NCI-H2171 treated with DMSO at 0.1 percent for 48 hours (cell line): ENCODE measurements at regions not wholly inside any gene's neighbourhood (a gene's known extent, or its start where the extent isn't known, plus 50 kb on each side); places are given as distances from the start of the nearest gene placed in this dataset.
A peak's percentile ranks its signal among the peaks of the same experiment; 100 is the strongest.
"Not testable (repeated sequence)": the region's sequence is repeated elsewhere in the genome, so short reads cannot be mapped to it uniquely, and the experiment has no call there.

ENCODE experiments used
- DNase-seq: peaks from one replicate; lab custom pipeline; 2025; lab: John Stamatoyannopoulos, UW

DNA sequence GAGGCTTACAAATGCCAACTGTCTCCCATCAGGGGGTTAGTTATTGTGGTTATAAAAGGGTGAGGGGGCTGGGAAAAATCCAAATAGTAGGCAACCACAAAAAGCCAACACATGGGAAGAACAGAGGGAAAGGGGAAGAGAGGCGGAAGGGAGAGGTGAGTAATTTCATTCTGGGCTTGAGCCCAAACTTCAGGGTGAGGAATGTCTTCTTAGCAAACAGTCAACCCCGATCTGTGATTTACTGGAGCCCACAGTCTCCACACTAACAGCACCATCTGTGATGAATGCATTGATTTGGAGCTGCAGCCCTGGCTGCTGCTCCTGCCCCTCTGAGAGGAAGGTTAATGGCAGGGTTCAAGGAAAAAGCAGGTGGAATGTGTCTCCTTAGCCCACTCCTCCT lies 162.2 kb upstream of the GPR101 start:
- DNase-seq = no peak

DNA sequence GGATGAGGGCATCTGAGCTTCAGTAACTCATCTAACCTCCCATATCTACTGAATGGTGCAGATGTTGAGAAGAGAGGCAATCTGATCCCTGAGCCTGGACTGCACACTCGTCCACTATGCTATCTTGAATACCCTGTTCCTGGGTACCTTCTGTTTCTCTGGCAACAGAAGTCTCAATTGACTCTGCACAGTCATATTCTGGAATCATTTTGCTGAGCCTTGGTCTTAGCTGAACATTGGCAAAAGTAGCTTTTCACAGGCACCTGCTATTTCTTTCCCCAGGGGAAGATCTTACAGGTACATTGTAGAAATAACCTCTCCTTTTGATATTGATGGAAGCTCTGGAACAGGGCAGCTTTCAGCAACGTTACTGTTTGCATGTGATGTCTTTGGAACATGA lies 161.5 kb upstream of the GPR101 start:
- DNase-seq = no peak

- DNase-seq = peak; percentile 2
Measured at GRCh38 chrX:137194164-137194563, 160.4 kb upstream of the GPR101 start.

DNA sequence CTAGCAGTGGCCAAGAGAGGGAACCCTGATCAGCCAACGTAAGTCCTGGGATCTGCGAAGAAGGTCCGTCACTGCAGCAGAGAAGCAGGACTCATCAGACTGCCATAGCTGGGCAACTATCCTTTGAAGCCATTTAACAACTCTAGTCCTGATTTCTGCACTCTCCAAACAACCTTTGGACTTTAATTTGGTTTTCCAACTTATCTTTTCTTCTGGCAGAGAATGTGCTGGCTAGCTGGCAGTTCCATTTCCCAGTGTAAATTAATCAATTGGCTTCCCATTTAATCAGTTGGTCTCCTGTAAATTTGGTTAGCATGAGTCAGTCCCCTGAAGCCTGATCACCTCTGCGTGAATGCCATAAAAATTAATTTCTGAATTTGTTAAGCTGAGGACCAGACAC lies 153.7 kb upstream of the GPR101 start:
- DNase-seq = no peak

- no peak for DNase-seq
Measured at GRCh38 chrX:137178392-137178791, 144.6 kb upstream of the GPR101 start.

DNA sequence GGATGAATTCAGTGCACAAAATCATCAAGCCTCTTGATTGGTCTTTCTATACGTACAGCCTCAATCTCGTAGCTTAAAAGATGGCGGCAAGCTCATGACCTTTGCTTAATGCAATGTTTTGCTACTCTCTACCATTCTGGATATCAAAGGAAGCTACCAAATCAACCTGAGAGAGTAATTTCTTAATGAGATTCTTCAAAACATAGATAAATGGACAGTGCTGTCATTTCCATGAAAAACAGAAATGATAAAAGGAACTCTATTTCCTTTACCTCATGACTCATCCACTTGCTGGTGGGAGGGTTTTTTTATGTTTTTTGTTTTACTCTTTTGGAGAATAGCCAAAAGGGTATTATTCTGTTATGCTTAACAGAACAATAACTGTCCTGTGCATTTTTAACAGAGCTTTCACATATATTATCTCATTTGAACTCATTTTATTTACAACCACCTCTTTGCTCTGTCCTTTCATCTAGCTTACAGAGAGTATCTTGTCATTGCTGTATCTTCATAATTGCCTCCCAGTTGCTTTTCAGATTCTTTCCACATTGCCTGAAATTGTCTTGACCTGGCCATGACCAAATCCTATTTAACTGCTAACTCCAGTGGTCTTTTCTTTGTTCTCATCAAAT lies 138.6 kb upstream of the GPR101 start:
- no peak for DNase-seq

DNA sequence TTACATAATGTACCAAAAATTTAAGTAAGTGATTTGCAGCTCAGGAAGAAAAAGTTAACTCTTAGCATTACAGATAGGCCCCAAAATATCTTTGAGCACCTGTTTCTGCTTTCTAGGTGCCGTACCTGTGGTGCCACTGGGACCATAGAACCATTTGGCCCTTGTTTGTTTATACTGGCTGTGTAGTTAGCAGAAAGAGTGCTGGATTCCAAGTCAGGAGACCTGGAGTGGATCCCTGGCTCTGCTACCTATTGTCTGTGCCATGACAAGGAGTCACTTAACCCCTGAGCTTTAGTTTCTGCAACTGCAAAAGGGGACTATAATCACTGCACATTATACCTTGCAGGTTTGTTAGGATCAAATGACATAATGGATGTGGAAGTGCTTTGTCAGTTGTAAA lies 137.8 kb upstream of the GPR101 start:
- no peak for DNase-seq

DNA sequence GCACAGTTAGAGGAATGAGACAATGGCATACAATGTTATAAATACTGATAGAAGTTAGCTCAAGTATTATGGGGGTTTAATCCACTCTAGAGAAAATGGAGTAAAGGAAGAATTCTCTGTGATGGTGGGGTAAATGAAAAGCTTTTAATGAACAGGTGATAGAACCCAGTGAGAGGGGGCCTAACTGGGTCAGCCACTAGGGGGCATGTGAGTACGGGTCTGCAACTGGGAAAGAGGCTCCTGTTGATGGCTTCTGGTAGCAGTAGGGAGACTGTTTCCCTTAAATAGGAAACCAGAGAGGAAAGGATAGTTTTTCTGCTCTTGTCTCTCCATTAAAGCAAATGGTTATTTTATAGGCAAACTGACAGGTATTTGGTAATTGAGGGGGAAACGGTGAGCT lies 132.8 kb upstream of the GPR101 start:
- DNase-seq = no peak

- DNase-seq = no peak
Measured at GRCh38 chrX:137164329-137164728, 130.5 kb upstream of the GPR101 start.

GRCh38 chrX:137151403-137151802 lies 117.6 kb upstream of the GPR101 start:
- DNase-seq = no peak

DNA sequence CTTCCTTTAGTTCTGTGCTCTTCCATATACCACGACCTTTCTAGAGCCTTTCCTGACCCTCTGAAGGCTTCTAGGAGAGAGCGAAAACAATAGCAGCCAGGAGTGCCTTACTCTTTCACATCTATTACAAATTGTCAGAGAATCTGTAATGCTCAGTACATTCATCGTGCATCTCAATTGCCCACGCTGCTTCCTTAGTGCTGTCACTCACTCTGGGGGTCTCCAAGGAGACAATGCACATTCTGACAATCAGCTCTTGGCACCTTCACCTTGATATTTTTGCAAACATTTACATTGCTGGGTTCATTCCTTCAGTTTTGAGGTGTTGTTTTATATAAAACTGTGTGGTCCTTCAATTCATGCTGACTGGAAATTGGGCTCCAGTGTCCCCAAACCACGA lies 110.1 kb upstream of the GPR101 start:
- no peak for DNase-seq

GRCh38 chrX:137122651-137123050 lies 88.9 kb upstream of the GPR101 start:
- not testable (repeated sequence) for DNase-seq

DNA sequence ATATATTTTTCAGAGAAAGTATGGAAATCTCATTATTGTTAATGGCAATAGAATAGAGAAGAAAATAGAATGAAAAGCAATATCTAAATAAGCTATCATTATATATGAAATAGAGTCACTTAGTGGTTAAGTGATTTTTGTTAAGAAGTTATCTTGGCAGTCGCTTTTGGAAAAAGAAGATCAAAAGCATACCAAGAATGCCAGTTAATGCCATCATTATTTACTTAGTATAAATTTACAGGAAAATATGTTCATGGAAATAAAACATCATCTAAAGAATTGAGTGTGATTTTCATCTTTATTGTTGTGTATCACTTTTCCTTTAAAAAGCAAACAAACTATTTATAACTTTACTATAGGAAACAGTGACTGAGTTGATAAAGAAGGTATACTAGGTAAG lies 85.3 kb upstream of the GPR101 start:
- DNase-seq = no peak

GRCh38 chrX:137118536-137118935 lies 84.7 kb upstream of the GPR101 start:
- DNase-seq = no peak

GRCh38 chrX:137118136-137118535 lies 84.3 kb upstream of the GPR101 start:
- DNase-seq = no peak

DNA sequence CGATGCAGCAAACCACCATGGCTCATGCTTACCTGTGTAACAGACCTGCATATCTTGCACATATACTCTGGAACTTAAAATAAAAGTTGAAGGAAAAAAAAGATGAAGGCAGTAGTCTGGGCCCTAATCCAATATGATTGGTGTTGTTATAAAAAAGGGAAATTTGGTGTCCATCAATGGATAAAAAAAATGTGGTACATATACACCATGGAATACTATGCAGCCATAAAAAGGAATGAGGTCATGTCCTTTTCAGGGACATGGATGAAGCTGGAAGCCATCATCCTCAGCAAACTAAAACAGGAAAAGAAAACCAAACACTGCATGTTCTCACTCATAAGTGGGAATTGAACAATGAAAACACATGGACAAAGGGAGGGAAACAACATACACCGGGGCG lies 74.1 kb upstream of the GPR101 start:
- DNase-seq = not testable (repeated sequence)

GRCh38 chrX:137101273-137101990 lies 67.6 kb upstream of the GPR101 start:
- DNase-seq = no peak
